SJCRH30 (cell line): ENCODE measurements at regions not wholly inside any gene's neighbourhood (a gene's known extent, or its start where the extent isn't known, plus 50 kb on each side); places are given as distances from the start of the nearest gene placed in this dataset.
A peak's percentile ranks its signal among the peaks of the same experiment; 100 is the strongest.

Experiments used
- DNase-seq, 2 experiments: peaks; one replicate each; pipeline ENCODE4 v3.0.0-alpha.2; 2015 to 2020
- H3K27ac ChIP-seq: fragments of 250-450 bp; sonication (Bioruptor Pico); 2 replicates; pipeline ENCODE4 v1.5.1; 2020; ENCODE audit warnings: mild to moderate bottlenecking, moderate library complexity
- H3K27me3 ChIP-seq: fragments of 250-450 bp; sonication (Bioruptor Pico); 2 replicates; pipeline ENCODE4 v1.5.1; 2020; ENCODE audit warnings: mild to moderate bottlenecking, moderate library complexity
- H3K36me3 ChIP-seq: fragments of 250-450 bp; sonication (Bioruptor Pico); 2 replicates; pipeline ENCODE4 v1.5.1; 2020; ENCODE audit warnings: mild to moderate bottlenecking, moderate library complexity
- H3K4me1 ChIP-seq: fragments of 250-450 bp; sonication (Bioruptor Pico); 2 replicates; pipeline ENCODE4 v1.5.1; 2020; ENCODE audit warnings: mild to moderate bottlenecking, moderate library complexity
- H3K4me3 ChIP-seq: fragments of 250-450 bp; sonication (Bioruptor Pico); 2 replicates; pipeline ENCODE4 v1.5.1; 2020; ENCODE audit warnings: mild to moderate bottlenecking, moderate library complexity
- H3K9me3 ChIP-seq: fragments of 250-450 bp; sonication (Bioruptor Pico); replicated peaks from 2 replicates; pipeline ENCODE4 v1.5.1; 2020; ENCODE audit warnings: mild to moderate bottlenecking, moderate library complexity

DNA sequence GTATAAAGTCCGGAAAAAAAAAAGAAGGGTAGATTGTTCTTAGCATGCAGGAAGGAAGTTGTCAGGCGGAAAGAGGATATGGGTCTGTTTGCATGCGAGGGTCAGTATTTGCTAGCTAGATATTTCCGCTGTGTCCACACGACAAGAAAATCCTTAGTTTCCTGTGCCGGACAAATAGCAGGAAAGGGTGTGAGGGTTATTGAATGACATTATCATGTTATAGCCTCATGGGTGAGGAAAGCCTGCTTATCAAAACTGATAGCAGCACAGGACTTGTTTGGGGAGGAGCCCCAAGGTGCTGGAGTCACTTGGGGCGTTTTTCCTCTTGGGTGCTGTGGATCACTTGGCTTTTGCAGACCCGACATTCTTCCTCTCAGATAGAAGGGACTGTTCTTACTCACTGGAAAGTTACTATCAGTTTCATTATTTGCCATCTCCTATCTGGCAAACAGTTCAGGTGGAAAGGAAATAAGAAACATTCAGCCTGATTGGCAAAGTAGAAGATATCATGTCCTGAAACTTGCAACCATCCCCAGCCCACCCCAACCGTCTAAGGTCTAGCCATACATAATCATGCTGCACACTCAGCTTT lies 127.2 kb upstream of the DPH6 start:
- no peaks in the 10 kb centered on the region for H3K4me1 ChIP-seq
- H3K27me3 ChIP-seq, result no peaks in the 10 kb centered on the region
- H3K9me3 ChIP-seq, result no peaks in the 10 kb centered on the region
- no peak overlapping the region for H3K27ac ChIP-seq
- no peak for DNase-seq
- H3K36me3 ChIP-seq, result no peaks in the 10 kb centered on the region
- H3K4me3 ChIP-seq, result no peak overlapping the region

DNA sequence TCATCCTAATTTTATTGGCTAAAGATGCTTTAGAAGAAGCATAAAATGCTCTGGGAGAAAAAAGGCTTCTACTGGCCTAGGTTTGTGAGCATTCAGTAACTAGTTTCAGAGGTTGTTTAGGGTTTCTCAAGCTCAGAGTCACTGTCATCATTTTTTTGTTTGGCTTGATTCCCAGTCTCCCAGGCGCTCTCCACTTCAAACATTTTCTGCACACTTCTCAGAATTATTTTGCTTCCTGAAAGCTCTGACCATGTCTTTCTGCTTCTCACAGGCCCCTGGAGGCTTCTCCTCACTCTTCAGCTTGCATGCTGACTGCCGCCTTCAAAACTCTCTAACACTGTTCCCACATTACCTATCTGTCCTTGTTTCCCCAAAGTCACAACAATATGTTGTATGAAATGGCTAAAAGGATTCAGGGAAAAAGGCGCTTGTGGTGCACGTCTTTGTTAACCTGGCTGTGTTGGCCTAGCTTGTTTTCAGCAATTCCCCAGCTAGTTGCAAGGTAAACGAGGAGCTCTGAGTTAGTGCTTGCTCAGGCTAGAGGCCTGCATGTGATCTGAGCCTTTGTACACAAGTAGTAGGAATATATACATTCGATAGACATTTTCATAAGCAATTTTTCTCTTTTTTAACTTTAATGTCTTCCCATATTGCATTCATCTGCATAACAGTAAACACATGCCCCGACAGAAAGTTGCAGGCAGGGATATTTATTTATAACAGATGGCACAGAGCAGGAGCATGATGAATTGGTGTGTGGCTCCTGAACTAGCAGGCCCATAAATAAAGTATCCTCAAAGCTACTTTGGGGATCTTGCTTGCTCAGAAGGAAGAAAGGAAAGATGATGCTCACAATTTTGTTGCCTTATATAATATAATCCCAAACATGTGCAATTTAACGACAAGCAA lies 129.2 kb upstream of the DPH6 start:
- no peaks in the 10 kb centered on the region for H3K4me1 ChIP-seq
- H3K27ac ChIP-seq, result no peak overlapping the region
- H3K4me3 ChIP-seq, result no peak overlapping the region
- peak in 1 of 2 experiments; percentile 13 for DNase-seq
- H3K27me3 ChIP-seq, result no peaks in the 10 kb centered on the region
- H3K36me3 ChIP-seq, result no peaks in the 10 kb centered on the region
- H3K9me3 ChIP-seq, result no peaks in the 10 kb centered on the region

DNA sequence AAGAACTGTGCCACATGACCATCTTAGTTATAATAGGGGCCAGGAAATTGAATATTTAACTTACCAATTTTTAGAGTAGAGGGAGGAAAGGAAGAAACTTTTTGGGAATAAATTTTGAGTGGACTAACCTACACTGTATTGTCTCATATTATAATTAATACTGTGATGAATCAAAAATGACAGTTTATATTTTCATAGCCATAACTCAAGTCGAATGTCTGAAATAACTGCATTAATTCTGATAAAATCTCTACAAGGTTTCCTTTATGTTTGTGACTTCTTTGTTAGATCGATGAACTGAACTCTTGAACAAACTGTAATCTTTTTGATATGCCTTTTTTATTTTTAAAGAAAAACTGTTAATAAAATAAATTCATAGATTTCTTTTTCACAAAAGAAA lies 132.8 kb upstream of the DPH6 start:
- Histone ChIP-seq H3K9me3 (no peaks in the 10 kb centered on the region), H3K4me1 (peaks cover 11% of the 10 kb centered on the region), H3K27ac (no peak overlapping the region), H3K36me3 (no peaks in the 10 kb centered on the region), H3K27me3 (no peaks in the 10 kb centered on the region), H3K4me3 (no peak overlapping the region)
- no peak for DNase-seq

DNA sequence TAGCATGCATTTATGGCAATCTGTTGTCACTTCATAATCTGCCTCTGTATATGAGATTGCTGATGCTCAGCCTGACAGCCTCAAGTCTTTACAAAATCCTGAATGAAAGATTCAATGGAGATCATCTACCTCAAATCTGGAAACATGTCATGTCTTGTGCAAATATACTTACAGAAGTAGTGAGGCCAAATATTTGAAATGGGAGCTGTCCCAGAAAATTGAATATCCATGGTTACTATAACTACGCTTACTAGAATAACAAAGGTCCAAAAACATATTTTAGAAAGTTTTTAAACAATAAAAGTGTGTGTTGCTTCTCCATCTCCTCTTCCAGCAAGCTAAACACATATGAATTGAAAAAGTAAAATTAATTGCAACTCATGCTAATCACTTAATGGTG lies 133.2 kb upstream of the DPH6 start:
- no peaks in the 10 kb centered on the region for H3K27me3 ChIP-seq
- no peaks in the 10 kb centered on the region for H3K36me3 ChIP-seq
- H3K9me3 ChIP-seq, result no peaks in the 10 kb centered on the region
- H3K4me3 ChIP-seq, result no peak overlapping the region
- peaks cover 11% of the 10 kb centered on the region for H3K4me1 ChIP-seq
- DNase-seq, result no peak
- H3K27ac ChIP-seq, result no peak overlapping the region

DNA sequence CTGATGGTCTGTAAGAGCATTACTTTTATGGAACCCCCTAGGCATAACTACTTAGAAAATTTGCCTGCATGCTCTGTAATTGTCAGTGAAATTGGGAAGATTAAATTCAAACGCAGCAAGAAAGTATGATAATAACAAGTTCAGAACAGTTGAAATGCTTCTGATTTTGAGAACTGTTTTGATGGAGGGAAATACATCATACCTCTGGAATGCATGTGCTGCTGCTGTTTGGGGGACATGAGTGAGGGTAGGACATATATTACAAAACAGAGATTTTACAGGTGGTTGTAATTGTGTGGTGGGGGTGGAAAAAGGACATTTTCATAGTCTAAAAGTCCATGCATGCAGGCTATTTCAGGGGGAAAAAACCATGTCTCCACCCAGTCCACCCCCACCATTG lies 135.0 kb upstream of the DPH6 start:
- Histone ChIP-seq H3K27me3 (no peaks in the 10 kb centered on the region), H3K36me3 (no peaks in the 10 kb centered on the region), H3K4me1 (peaks cover 11% of the 10 kb centered on the region), H3K4me3 (no peak overlapping the region), H3K9me3 (no peaks in the 10 kb centered on the region), H3K27ac (no peak overlapping the region)
- no peak for DNase-seq

DNA sequence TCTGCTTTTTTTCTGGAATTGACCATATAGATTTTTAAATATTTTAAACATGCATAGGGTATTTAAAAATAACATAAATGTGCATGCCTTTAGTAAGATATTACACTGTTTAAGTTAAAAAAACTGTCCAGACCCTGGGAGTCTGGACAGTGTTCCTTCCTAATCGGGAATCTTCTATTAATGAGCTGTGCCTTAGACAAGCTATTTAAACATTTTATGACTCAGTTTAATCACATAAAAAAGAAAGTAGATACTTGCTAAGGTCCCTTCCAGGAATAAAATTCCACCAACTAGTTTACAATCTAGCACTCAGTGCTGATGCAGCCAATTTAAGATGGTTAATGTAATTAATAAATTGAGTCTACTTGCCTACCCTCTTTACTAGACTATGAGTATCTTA lies 140.4 kb upstream of the DPH6 start:
- DNase-seq, result no peak
- Histone ChIP-seq H3K9me3 (no peaks in the 10 kb centered on the region), H3K4me1 (0 out of 2 replicates have a peak, but pooled peaks cover 2% of the 10 kb centered on the region), H3K36me3 (no peaks in the 10 kb centered on the region), H3K27me3 (no peaks in the 10 kb centered on the region), H3K27ac (no peak overlapping the region), H3K4me3 (no peak overlapping the region)

DNA sequence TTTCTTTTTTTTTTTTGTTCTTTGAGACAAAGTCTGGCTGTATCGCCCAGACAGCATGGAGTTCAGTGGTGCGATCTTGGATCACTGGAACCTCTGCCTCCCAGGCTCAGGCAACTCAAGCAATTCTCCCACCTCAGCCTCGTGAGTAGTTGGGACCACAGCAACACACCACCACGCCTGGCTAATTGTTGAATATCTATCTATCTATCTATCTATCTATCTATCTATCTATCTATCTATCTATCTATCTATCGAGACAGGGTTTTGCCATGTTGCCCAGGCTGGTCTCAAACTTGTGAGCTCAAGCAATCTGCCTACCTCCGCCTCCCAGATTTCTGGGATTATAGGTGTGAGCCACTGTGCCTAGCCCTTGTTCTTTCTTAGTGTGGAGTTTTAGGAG lies 143.3 kb upstream of the DPH6 start:
- Histone ChIP-seq H3K4me3 (no peak overlapping the region), H3K36me3 (no peaks in the 10 kb centered on the region), H3K9me3 (no peaks in the 10 kb centered on the region), H3K4me1 (no peaks in the 10 kb centered on the region), H3K27me3 (no peaks in the 10 kb centered on the region), H3K27ac (no peak overlapping the region)
- no peak for DNase-seq

DNA sequence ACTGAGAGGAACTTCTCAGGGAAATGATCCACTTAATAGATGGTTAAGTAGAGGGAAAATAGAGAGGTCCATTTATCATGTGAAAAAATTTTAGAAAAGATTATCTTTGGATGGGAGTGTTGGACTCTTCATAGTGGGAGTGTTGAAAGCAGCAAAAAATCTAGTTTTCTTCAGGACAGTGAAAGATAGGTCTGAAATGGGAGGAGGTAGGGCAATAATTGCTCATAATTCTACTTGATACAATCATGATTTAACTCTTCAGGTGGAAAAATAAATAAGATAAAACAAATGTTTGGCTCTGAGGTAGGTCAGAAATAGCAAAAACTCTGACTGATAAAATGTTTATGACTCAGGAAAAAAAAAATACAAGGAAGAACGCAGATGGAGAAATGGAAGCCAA lies 144.1 kb upstream of the DPH6 start:
- Histone ChIP-seq H3K27me3 (no peaks in the 10 kb centered on the region), H3K4me1 (no peaks in the 10 kb centered on the region), H3K27ac (no peak overlapping the region), H3K9me3 (no peaks in the 10 kb centered on the region), H3K4me3 (no peak overlapping the region), H3K36me3 (no peaks in the 10 kb centered on the region)
- DNase-seq, result no peak

DNA sequence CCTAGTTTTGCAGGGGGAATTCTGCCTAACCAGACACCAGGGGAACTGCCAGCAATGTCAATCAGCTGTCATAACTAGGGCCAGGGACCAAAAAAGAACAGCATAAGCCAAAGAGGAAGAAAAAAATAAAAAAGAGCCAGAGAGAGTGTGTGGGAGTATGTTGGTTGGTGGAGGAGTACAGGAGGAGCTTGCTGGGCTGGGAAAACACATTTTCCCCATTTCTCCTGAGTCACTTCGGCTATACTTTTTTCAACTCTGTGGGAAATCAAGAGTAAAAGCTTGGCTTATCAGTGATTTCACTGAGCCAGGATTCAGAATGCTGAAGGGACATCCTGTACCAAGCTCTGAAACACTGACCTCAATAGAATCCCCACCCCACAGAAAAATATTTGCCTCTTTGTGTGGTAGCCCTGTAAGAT lies 144.7 kb upstream of the DPH6 start:
- H3K4me3 ChIP-seq, result no peak overlapping the region
- DNase-seq, result no peak
- no peaks in the 10 kb centered on the region for H3K27me3 ChIP-seq
- no peaks in the 10 kb centered on the region for H3K9me3 ChIP-seq
- no peak overlapping the region for H3K27ac ChIP-seq
- H3K36me3 ChIP-seq, result no peaks in the 10 kb centered on the region
- peaks cover under 1% of the 10 kb centered on the region; the same call in 1 of the 2 replicates for H3K4me1 ChIP-seq

DNA sequence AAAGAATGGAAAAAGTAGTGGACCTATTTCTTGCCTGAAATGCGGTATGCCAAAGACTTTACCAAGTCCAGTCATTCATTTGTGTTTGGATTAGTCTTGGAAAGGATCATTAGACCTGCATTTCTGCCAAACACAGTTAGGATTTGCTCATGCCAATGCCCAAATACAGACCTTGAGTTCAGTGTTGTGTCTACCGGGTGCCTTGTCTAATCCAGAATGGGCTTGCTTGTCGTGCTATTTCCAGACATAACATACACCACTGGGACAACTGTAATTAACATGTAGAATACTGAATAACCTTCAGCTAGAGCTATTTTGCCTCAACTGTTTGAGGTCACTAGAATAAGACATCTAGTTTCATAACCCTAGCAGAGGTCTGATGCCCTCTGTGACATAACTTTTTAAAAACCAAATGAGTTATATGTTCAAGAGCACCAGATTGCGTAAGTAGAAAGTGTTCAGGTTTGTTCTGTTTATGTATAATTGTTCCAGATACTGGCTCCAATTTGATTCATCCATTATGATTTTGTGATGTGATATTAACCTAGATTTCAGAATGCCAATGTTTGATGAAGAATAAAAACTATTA lies 145.3 kb upstream of the DPH6 start:
- Histone ChIP-seq H3K9me3 (no peaks in the 10 kb centered on the region), H3K4me3 (no peak overlapping the region), H3K27ac (no peak overlapping the region), H3K4me1 (peaks cover 4% of the 10 kb centered on the region), H3K27me3 (no peaks in the 10 kb centered on the region), H3K36me3 (no peaks in the 10 kb centered on the region)
- no peak for DNase-seq

DNA sequence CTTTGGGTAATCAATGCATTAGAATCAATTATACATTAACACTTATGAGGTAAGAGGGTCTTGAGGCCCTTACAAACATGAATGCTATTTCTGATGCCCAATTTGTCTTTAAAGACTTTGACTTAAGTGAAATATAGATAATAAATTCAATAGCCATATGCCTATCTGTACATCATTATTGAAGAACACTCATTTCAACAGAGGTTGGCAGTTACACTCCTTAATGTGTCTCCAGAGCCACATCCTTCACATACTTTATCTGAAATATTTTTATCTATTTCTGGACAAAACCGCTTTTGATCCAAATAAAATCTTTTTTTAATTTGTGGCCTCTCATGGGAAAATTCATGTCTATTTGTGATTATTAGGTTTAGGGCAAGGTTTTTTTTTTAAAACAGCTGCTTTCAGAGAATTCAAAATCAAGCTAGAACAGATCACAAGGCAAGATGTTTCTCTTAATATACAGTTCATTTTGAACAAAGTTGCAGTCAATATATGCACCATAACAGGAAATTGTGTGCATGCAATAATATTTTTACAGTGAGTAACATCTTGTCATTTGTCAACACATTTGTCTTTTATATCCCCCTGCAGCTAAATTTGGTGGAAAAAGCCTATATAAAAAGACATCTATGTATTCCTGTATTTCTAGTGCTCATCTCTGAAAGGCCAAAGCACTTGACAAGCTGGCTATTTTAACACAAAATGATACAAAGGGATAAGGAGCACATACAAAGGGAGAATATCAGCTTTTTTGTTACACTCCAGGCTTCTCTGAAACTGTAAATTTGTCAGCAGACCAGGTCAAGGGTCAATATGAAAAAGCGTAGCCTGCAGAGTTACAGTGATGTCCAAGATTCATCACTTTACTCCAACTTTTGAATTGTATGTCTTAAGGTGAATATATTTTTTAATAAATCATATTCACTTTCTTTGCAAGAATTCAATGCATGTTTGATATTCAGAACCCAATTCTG lies 146.2 kb upstream of the DPH6 start:
- Histone ChIP-seq H3K4me1 (peaks cover 12% of the 10 kb centered on the region), H3K4me3 (no peak overlapping the region), H3K27ac (no peak overlapping the region), H3K27me3 (no peaks in the 10 kb centered on the region), H3K9me3 (no peaks in the 10 kb centered on the region), H3K36me3 (no peaks in the 10 kb centered on the region)
- no peak for DNase-seq

DNA sequence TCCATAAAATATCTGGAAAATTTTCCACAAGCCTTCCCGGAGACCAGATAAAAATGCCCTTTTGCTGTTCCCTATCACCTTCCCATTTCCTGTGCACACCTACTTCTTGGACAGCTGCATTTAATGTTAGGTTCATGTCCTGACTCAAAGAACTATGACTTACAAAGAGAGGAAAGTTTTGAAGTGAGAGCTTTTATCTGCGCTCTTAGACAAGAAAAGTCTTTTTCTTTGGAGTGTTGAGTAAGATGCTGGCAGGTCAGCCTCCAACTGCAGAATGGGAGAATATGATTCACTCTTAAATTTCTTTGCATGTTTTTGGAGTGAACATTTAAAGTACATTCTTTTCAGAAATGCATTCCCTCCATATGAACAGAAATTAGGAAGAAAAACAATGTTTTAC lies 147.3 kb upstream of the DPH6 start:
- Histone ChIP-seq H3K36me3 (no peaks in the 10 kb centered on the region), H3K27me3 (no peaks in the 10 kb centered on the region), H3K4me3 (no peak overlapping the region), H3K9me3 (no peaks in the 10 kb centered on the region), H3K27ac (no peak overlapping the region), H3K4me1 (peaks cover 17% of the 10 kb centered on the region)
- no peak for DNase-seq

DNA sequence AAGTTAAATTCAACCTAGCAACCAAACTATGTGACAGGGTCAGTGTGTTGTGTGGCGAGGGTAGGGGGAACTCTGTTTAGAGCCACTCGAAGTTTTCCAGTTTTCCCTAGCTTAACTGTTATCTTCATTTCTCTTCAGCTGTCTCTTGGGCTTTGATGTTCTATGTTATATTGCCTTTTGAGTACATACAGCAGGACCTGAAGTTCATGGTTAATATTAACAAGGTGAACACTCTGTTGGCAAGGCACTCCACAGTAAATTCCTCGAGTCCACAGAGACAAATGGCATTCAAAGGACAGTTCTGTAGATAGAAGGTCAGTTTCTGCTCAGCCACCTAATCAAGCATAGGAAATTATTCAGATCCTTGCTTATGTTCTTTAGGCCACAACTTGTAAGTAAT lies 147.9 kb upstream of the DPH6 start:
- H3K4me3 ChIP-seq, result no peak overlapping the region
- no peak for DNase-seq
- no peaks in the 10 kb centered on the region for H3K9me3 ChIP-seq
- H3K4me1 ChIP-seq, result peaks cover 21% of the 10 kb centered on the region
- H3K27me3 ChIP-seq, result no peaks in the 10 kb centered on the region
- no peaks in the 10 kb centered on the region for H3K36me3 ChIP-seq
- no peak overlapping the region for H3K27ac ChIP-seq

DNA sequence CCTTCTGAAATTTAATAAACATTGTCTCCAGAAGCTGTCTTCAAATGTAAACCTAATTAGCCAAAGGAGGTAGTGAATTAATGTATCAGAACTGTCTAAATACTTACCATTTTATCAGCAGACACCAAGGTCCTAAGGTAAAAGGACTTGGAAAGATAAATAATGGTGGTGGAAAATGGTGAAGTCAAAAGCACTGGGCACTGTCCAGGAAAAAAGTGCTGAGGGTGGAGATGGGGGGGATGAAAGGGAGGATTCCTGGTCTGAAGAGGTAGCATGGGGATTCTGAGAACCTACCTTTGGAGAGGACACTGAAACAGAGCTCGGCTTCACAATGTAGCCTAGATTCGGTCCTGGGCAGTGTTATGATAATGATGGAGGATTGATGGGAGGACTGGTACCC lies 149.0 kb upstream of the DPH6 start:
- DNase-seq, result no peak
- Histone ChIP-seq H3K4me3 (no peak overlapping the region), H3K4me1 (peaks cover 21% of the 10 kb centered on the region)

More for the DNA sequence above, 149.0 kb upstream of the DPH6 start:
- no peaks in the 10 kb centered on the region for H3K9me3 ChIP-seq
- no peaks in the 10 kb centered on the region for H3K36me3 ChIP-seq
- no peak overlapping the region for H3K27ac ChIP-seq
- no peaks in the 10 kb centered on the region for H3K27me3 ChIP-seq
